HG03064 (cell line): ENCODE measurements at regions not wholly inside any gene's neighbourhood (a gene's known extent, or its start where the extent isn't known, plus 50 kb on each side); places are given as distances from the start of the nearest gene placed in this dataset.

ENCODE experiments used
- ATAC-seq: cut with Tn5 transposase; IDR thresholded peaks from one replicate; pipeline ENCODE4 v1.9.1; 2021; ENCODE audit warnings: low read depth; ENCODE audit not compliant: unreplicated experiment

DNA sequence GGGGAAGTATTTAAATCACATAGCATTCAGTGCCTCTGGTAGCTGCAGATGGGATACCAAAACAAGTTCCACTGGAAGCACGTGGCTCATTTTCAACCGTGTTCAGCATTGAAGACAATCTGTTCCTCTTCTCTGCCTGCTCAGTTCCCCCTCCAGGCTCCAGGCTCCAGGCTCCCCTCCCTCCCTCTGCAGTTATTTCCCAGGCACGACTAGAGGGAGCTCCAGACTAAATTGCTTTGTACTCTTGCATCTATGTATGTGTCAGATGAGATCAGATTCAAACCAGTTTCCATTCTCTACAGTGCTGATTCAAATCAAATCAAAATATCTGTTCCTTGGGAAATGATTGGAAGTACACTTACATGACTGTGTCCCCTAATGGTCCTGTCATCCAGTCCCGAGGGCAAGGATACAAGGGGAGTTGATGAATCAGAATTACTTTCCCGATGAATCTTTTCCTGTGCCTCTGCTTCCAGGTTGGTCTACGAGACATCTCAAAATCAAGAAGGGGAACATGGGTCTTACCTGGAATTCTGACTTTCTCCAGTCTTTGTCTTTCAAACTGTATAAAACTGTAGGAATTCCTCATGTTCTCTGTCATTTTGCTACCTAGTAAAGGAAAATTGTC lies 600.5 kb downstream of the EDEM1 start:
- ATAC-seq, result no peak

DNA sequence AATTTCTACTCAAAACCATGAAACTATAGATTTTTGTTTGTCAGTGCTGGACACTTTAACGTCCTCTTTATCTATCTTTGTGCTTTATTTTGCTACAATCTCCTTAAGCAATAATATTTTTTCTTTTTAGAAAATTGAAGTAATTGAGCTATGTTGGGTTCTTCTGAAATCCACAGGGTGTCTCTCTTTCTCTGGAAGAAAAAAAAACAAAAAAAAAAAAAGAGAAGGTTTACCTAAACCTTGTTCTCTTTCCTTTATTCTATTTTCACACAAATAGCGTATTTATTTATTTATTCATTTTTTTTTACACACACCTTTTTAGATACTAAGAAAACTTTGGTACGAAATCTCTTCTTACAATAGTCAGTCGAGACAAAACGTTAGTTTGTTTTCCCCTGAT lies 601.0 kb downstream of the EDEM1 start:
- no peak for ATAC-seq

DNA sequence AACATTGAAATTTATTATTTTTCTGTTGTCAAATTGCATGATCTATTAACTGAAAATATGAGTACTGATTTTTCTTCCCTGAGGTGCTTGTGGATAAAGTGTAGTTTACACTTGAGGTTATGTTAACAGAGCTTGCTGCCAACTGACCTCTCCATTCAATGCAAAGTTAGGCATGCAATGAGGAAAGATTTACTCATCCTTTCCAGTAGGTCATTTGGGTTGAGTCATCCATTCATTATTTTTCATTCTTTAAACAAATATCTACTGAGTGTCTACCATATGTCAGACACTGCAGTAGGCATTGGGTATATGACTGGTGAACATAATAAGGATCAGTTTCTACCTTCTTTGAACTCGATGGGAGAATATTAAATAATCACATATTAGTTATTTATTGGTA lies 604.1 kb downstream of the EDEM1 start:
- no peak for ATAC-seq

DNA sequence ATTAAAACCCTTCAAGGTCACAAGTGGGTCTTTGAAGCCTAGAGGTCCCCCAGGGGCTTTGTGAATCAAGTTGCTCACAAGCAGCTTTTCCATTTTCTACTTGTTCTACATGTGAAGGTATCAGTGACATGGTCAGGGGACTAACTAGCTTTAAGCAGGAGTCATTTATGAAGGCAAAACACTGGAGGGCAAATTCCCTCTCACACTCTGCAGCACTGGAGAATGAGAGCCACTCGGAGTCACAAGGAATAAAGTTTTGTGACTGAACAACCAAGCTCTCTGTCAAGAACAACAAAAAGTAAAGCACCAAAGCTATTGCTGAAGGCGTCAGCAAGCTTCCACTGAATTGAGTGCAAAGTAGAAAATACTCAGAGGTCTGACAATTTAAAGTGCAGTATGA lies 609.0 kb downstream of the EDEM1 start:
- no peak for ATAC-seq

DNA sequence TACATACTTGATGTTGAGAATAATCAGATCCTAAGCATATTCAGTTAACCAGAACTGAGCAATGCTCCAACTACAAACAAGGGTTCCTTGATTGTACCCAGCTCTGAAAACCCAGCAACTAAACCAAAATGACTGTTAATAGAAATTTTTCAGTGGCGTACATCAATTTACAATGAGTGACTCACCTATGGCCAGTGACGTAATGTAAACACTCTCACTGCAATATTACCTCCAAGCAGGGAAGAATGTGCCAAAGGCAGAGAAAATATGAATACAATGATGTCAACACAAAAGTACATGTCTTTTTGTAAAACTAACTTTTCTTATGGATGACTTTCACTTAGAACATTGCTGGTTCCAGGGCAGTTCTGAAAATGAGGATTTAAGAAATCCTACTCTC lies 611.3 kb downstream of the EDEM1 start:
- ATAC-seq, result no peak

DNA sequence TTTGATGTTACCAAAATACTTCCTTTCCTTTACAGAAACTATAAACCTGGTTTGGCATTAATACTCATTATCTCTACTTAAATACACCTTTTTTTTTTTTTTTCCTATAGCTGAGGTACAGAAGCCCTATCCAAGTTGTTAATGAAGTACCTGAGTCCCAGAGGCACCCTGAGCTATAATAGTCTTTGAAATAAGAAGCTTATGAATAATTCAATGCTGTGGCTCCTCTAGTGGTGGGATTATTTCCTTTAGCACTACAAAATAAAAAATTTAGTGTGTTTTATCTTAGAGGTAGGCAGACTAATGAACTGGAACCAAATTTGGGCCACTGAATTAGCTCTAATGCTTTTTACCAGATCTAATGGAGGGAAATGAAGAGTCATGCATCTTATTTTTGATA lies 611.9 kb downstream of the EDEM1 start:
- no peak for ATAC-seq

DNA sequence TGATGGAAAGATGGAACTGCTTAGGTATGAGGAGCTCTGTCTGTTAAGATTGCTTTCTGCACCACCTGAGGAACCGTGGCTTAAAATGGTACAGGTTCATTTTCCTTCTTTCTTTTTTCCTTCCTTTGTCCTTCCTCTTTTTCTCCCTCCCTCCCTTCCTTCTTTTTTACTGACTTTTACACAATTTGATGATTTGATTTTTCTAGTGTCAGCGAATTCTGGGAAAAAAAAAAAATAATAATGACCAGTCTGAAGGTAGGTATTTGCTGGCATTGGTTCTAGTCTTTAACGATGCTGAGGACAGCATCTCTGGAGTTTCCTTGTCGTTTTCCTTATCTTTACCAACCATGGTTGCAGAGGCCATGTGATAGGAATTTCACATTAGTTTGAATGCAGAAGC lies 613.5 kb downstream of the EDEM1 start:
- no peak for ATAC-seq

DNA sequence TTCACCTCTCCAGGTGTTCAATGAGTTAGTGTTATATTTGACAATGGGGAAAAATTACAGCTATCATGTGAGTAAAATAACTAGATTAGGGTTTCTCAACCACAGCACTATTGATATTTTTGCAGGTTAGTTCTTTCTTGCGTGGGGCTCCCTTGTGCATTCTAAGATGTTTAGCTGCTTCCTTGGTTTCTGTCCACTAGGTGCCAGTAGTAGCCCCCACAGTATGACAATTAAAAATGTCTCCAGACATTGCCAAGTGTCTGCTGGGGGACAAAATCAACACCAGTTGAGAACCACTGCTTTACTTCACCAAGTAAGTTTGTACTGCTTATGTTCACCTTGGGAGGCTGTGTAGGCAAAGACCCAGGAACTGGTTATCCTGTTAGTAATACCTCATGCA lies 618.7 kb downstream of the EDEM1 start:
- no peak for ATAC-seq

DNA sequence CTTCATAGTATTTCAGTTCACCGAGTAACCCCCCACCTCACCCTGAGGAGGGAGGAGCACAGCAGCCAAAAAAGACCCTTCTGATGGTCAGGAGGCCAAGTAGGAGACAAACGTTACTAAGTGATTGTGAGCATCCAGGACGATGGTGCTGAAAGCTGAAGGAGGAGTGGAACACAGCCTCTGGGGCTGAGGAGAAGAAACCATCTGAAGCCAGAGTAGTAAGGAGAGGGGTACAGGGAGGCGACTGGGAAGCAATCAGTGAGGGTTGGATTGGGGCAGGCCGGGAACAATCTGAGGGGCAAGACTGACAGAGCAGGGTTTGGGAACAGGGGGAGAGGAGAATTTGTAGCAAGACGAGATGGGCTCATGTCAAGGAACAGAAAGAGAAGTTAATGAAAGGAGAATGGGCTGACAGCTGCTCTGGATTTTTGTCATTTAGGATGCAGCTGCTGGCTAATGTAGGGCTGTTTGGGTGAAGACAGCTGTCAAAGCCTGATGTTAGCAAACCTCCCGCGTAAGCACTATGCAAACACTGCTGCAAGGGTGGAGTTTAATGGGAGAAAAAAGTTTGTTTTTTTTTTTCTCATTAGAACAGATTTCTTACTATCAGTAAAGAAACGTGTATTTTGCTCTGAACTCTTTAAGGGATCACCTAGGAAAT lies 622.2 kb downstream of the EDEM1 start:
- ATAC-seq, result no peak

DNA sequence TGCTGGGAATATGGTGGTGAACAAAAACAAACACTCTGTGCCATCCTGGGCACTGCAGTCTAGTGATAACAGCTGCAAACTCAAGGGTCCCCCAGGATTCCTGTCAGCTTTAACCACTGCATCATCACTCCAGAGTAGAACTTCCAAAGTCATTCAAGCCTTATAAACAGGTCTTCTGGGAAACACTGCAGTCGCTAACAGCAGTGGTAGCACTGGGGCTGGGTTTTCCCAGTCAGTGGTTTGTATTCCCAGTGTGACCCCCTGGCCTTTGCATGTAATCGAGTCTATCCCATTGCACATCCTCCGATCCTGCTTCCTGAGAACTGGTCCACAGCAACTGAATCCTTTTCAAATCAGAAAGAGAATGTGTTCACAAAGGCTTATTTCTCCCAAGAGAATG lies 623.5 kb downstream of the EDEM1 start:
- no peak for ATAC-seq

DNA sequence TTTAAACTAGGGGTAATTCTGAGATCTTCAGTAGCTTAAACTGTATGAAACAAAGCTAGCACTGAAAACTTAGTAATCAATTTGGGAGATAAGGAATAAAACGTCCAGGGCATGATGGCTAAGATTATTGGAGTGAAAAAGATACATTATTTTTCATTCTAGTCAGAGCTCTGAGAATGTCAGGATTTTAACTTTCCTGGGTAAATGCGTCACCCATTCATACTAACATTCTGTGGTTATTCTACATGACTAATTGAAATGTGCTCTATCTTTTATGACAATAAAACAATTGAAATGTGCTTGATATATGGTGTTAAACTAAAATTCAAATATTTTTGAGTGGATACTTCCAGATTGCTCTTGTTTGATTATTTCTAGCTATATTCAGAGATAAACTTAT lies 626.0 kb downstream of the EDEM1 start:
- ATAC-seq, result no peak

DNA sequence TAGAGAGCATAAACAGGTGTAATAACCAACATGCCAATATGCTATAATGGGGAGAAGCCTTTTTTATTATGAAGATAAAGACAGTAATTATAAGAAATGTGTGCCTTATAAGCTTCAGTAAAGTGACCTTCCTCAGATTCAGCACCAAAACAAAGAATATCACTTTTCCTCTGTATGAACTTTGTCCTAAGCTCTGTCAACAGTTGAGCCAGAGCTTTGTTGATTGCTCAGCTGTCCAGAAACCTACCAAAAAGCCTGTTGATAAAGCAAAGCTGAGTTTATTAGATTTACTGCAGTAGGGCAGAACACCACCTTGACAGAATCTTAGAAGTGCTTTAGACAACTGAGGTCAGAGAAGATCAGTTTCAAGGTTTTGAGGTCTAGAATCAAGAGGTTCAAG lies 635.3 kb downstream of the EDEM1 start:
- ATAC-seq, result no peak

DNA sequence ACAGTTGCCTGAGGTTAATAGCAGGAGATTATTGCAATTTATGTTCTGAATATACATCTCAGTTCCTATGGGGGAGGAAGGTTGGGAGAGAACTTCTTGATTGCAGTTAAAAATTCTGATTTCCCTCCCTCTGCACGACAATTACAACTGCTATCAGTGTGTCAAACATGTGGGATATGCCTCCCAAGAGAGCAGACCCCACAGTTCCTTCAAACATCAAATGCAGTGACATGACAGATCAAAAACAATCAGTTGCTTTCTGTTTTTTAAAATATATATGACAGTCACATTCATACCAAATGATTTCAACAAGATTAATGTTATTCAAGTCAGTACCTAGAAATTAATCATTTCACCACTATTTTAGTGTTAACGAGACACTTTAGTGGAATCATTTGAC lies 639.0 kb downstream of the EDEM1 start:
- no peak for ATAC-seq

DNA sequence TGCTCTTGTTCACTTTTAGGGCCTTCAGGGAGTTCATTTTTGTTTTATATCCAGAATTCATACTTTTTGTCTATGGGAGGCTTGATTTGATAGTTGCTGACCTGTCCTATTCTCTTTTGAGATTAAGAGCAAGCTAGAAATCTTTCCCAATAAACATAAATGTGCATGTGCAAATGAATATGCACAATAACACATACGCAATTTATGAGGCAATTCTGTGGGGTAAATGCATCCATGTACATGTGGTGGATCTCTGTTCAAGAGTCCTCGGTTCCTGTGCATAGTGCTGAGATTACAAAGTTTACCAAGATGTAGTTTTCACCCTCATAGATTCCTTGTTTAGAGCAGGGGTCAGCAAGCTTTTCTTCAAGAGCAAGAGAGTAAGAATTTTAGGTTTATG lies 640.7 kb downstream of the EDEM1 start:
- ATAC-seq, result no peak

DNA sequence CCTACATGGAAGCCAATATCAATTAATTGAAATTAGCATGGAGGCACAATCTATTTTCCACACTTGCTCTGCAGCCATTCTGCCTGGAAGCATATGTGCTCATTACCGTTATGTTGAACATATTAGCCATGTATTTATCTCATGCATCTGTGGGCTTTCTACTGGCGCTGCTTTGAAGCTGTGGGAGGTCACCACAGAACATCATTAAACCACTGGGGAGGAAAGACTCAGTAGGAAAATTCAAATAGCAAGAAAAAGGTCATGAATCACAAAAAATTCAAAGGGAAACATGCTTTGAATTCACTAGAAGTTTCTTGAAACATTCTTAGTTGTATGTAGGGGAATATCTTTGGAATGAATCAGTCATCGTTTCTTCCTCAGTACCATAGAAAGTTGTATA lies 652.5 kb downstream of the EDEM1 start:
- ATAC-seq, result no peak

DNA sequence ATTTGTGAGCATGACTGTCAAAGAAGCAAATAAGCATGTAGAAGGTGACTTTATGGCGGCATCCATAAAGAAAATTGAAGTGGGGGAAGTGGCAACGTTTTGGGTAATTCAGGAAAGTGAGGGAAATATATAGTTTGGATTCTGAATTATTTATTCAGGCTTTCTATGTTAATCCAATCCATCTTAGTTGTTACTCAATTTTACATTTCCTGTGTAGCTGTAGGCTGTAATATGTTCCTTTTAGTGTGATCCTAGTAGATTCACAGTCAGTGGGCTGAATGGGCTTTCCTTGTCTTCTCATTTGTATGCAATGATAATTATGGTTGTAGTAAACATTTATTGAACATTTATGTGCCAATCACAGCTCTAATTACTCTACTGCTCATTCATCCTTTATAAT lies 654.1 kb downstream of the EDEM1 start:
- ATAC-seq, result no peak

DNA sequence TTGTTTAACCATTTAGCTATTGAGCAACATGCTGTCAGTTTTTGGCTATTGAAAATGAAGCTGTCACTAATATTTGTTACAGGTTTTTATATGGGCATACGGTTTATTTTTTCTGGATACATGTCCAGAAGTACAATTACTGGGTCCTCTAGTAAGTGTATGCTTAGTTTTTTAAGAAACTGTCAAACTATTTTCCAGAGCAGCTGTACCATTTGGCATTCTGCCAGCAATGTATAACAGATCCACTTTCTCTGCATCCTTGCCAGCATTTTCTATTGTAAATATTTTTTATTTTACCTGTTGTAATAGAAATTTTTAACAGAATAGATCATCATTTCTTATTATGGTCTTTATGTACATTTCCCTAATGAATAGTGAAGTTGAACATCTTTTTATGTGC lies 658.8 kb downstream of the EDEM1 start:
- no peak for ATAC-seq

DNA sequence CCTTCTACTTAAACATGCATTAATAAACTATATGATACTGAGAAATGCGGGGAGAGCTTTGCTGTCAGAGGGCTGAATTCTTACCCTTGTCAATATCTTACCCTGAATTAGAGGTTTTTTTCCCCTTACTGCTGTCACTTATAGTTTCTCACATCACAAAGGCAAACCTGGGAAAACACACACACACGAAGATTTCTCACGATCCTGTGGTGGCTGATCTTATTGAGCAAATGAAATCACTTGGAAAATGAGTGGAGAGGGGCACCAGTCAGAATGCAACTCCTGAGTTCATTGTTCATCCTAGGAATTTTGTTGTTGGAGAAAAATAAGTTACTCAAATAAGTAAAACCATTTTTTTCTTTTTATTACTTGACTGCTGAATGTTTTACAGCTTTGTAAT lies 673.6 kb downstream of the EDEM1 start:
- ATAC-seq, result no peak

DNA sequence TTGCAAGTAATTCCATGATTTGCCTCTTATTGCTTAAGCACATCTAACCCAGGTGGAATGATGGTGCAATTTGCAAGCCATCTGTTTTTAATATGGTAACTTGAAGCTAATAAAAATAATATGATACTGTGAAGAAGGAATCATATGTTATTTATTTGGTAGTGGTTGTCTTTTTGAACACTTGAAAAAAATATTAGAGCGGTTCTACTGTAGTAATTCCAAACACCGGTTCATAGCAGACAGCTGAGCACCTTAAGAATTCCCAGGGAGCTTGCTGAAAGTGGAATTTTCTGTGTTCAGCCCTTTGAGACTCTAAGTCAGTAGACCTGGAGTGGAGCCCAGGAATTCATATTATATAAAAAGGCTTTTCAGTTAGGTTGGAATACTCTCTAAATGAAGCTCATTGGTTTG lies 687.4 kb downstream of the EDEM1 start:
- no peak for ATAC-seq

DNA sequence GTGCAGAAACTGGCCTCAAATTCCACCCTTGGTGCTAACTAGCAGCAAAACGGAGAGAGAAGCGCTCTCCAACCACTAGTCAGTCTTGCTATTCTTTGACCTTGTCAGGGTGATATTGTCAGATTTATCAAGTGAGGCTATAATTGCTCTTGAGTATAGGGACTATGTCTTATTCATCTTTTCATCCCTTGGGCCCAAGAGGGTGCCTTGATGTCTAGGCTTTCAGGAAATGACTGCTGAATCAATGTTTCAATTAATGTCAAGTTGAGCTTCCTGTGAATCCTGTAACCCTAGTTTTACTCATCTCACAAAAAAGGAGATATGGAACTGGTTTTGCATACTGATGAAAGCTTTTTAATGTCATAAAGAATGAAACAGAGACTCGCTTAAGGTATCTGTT lies 701.3 kb downstream of the EDEM1 start:
- ATAC-seq, result no peak

DNA sequence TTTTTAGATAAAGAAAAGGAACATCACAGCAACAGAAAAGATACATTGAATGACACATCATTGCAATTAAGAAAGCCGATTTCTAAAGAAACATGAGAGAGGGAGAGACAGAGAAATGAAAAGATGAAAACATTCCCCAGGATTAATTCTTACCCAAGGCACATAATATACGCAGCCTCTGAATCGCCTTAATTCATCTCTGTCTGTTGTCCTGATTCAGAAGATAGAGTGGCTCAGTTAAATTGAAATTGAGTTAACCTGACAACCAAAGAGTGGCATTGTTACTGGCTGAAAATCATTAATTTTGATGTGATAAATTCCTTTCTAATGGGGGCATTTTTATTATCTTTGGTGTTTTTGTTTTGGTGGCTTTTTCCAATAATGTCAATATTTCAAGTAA lies 701.9 kb downstream of the EDEM1 start:
- no peak for ATAC-seq

DNA sequence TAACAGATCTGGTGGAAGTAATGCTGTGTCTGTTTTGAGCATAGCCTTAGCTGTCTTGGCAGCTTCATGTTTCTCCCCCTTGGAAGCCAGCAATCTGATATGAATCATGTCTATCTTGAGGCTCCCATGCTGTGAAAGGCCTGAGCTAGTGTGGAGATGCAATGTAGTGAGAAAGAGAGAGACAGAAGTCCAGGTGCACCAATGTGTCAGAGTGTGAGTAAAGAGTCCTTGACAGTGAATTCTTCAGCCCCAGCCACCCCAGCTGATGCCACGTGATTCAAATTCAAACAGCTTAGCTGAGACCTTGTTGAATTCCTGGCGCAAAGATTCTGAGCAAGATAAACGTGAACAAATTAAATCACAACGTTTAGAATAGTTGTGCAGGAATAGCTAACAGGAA lies 704.2 kb downstream of the EDEM1 start:
- no peak for ATAC-seq

DNA sequence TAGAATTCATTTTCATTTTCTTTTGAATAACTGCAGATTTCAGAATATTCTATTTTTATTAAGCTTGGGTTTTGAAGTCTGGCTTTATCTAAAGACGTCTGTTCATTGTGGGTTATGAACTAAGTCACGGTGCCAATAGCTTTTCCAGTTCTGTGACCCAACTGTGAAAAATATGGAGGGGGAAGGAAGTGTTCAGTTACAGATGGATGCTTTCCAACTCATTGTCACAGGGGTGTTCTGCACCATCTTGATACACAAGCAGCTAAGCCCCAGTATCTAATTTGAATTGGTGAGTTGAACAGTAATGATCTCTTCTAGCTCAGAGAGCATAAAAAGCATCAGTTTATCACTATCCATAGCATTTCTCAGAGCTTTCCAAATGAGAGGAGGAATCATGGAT lies 710.6 kb downstream of the EDEM1 start:
- no peak for ATAC-seq
